GM10248 (cell line): ENCODE measurements at regions not wholly inside any gene's neighbourhood (a gene's known extent, or its start where the extent isn't known, plus 50 kb on each side); places are given as distances from the start of the nearest gene placed in this dataset.

Experiments
- CTCF ChIA-PET: fragments of 300-600 bp; sonication (Branson Sonifier 250); formaldehyde crosslinking; extraction: SDS; loops from one replicate; lab custom pipeline; 2021; ENCODE audit warnings: antibody characterized with exemption; lab: Yijun Ruan, JAX
- POLR2A ChIA-PET: fragments of 350-650 bp; sonication (Branson Sonifier 250); formaldehyde crosslinking; extraction: SDS; loops from one replicate; lab custom pipeline; 2020; ENCODE audit warnings: antibody characterized with exemption; lab: Yijun Ruan, JAX
- DNase-seq: peaks from one replicate; pipeline ENCODE4 v3.0.0; 2012; ENCODE audit errors: extremely low spot score
- TF ChIP-seq, protein P1 (sequence below): IDR thresholded peaks from 2 replicates; pipeline ENCODE4 v1.5.1; 2012; ENCODE audit warnings: mild to moderate bottlenecking, low read depth; ENCODE audit errors: extremely low read depth, missing control alignments, control extremely low read depth

DNA sequence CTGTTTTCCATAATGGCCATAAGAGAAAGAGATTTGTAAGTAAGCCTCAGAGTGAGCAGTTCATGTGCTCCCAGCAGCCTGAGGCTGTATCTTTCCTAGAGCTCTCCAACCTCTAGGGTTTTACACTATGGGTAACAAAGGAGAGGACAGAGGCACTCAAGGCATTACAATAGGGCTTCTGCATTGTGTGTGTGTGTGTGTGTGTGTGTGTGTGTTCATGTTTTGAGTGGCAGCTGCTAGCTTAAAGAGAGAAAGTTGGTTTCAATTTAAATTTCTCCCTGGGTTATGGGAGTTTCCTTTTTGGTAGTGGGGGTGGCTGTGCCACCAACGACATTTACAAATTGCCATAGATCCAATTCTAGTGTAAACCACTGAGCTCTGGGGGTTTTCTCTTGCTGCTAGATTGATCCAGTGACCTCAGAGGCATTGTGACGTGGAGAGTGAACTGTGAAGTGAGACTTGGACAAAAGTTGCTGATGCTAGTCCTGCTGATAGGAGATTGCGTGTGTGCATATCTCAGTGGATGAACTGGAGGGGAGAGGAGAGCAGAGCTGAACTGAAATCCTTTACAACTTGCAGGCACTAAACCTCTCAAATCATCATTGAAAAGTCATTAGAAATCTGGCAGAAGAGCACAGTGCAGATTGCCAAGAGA lies 67.2 kb upstream of the OLFM4 start:
- no peak for DNase-seq
- ChIA-PET POLR2A (no interaction called here), CTCF (no interaction called here)
- TF ChIP-seq, protein P1, sequence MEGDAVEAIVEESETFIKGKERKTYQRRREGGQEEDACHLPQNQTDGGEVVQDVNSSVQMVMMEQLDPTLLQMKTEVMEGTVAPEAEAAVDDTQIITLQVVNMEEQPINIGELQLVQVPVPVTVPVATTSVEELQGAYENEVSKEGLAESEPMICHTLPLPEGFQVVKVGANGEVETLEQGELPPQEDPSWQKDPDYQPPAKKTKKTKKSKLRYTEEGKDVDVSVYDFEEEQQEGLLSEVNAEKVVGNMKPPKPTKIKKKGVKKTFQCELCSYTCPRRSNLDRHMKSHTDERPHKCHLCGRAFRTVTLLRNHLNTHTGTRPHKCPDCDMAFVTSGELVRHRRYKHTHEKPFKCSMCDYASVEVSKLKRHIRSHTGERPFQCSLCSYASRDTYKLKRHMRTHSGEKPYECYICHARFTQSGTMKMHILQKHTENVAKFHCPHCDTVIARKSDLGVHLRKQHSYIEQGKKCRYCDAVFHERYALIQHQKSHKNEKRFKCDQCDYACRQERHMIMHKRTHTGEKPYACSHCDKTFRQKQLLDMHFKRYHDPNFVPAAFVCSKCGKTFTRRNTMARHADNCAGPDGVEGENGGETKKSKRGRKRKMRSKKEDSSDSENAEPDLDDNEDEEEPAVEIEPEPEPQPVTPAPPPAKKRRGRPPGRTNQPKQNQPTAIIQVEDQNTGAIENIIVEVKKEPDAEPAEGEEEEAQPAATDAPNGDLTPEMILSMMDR: no peak

DNA sequence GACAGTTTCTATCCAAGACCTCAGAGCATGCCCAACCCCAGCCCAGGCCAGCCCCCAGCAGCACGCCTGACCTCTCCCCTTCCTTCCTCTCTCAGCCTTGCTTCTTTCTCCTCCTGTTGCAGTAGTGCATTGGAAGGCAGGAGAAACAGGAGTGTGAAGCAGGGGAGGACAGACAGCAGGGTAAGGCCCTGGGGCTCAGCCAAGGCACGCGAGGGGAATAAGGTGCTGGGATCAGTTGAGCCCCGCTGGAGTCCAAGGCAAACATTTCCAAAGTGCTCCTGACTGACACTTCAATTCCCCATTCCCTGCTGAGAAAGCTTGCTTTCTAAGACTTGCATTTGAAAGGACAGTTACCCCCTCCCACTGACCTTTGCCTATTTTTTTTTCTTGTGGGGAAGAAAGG lies 73.1 kb upstream of the OLFM4 start:
- POLR2A ChIA-PET: no interaction called here

DNA sequence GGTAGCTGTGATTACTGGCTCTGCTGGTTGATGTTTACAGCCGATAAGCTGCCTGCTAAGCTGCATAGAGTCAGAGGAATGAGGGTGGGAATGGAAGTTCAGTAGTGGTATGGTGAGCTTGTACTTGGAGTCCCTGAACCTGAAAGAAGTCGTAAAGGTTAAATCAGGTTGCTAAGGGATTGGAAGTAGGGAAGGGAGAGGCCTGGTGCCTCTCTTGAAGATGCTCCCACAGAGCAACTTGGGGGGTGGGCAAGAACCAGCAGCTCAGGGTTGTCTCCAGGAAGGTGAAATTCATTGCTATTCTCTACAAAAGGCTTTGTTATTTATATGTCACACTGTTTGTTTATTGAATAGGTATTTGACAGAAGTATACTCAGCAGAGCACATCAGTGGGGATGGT lies 73.8 kb upstream of the OLFM4 start:
- TF ChIP-seq, protein P1: no peak
- POLR2A ChIA-PET: no interaction called here
- no peak for DNase-seq
- CTCF ChIA-PET: interaction anchor here (0.9 to 5.3 kb wide), 5 partner anchors 10 to 44 kb away, joined by 3 to 32 read pairs (median 3); no protein-coding TSS in a partner anchor

More for the DNA sequence above, 73.1 kb upstream of the OLFM4 start:
- TF ChIP-seq, protein P1: no peak
- CTCF ChIA-PET: interaction anchor here (1.4 to 5.3 kb wide), 3 partner anchors 12 to 44 kb away, joined by 3 to 32 read pairs (median 3); no protein-coding TSS in a partner anchor
- DNase-seq: no peak

DNA sequence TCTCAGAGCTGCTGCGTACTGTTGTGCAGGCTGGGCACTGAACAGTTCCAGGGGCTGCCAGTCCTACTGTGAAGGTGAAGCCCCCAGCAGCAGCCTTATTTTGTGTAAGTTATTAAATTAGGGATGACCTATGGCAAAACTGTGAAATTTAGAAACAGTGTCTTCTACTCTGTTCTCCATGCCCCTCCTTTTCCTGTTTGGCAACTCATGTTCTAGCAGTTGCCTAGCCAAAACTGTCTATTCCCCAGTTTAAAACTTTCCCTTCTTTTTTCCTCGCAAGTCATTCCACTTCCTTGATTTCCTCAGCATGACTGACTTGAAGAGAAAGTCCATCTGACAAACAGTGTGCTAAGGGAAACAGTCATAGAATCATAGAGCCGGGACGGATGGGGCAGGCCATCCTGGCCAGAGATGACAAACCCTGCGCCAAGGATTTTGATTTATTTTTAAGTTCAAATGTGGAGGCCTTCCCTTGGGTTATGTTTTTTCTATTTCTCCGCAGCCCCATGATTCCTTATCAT lies 78.1 kb upstream of the OLFM4 start:
- no peak for DNase-seq
- CTCF ChIA-PET: interaction anchor here (1.9 kb wide), 1 partner anchor 10 kb away, joined by 4 read pairs; no protein-coding TSS in a partner anchor
- TF ChIP-seq, protein P1: no peak
- POLR2A ChIA-PET: no interaction called here

DNA sequence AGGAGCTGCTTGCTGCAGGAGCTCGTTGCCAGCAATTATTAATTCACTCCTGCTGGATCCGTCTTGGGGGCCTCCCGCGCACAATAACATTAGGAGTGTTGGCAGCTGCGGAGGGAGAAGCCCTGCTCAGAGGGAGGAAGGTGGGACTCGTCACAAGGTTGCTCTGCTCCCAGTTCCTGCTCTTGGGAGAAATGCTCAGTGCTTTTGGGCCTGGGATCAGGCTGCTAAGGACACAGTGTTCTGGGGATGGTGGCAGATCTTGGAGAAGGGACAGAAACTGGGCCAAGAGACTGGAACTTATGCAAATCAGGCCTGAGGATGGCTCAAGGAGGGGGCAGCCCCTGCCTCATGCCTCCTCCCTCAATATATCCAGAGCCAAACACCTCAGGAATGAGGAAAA lies 78.9 kb upstream of the OLFM4 start:
- ChIA-PET CTCF (interaction anchor here (1.9 kb wide), 1 partner anchor 9 kb away, joined by 4 read pairs; no protein-coding TSS in a partner anchor), POLR2A (no interaction called here)
- TF ChIP-seq, protein P1: no peak
- DNase-seq: no peak

DNA sequence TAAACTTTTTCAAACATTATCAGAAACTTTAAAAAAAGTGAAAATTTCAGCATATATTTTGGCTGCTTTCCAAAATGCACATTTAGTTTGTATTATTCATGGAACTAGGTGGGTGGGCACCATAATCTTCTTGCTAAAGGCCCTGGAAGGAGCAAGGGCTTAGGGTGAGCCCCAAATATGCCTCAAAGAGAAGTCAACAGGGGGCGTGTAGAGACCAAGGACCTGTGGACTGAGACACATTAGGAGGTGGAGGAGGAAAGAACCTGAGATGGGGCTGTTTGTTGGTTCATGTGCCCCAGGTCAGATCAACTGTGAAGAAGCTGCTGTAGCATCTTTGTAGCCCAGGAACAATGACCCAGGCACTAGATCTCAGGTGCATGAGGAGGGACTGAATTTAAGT lies 79.6 kb upstream of the OLFM4 start:
- no peak for DNase-seq
- TF ChIP-seq, protein P1: no peak
- ChIA-PET POLR2A (no interaction called here), CTCF (interaction anchor here (1.9 kb wide), 1 partner anchor 8 kb away, joined by 4 read pairs; no protein-coding TSS in a partner anchor)
